Keratinocyte (primary cell): ENCODE measurements at regions not wholly inside any gene's neighbourhood (a gene's known extent, or its start where the extent isn't known, plus 50 kb on each side); places are given as distances from the start of the nearest gene placed in this dataset.

Source experiments
- DNase-seq: peaks from one replicate; pipeline ENCODE4 v3.0.0-alpha.2; 2011; ENCODE audit warnings: low read depth, missing footprints, low spot score
- FAIRE-seq: peaks from 2 replicates; lab custom pipeline; 2011; peaks lifted over from hg19 to GRCh38; lab: Jason Lieb, UNC
- H2AFZ ChIP-seq: 2 replicates; pipeline ENCODE4 v1.6.0; 2012; ENCODE audit warnings: low read length, control low read depth, inconsistent platforms; ENCODE audit not compliant: control insufficient read depth
- H3K27ac ChIP-seq: 2 replicates; pipeline ENCODE4 v1.5.1; 2011; ENCODE audit warnings: low read length; ENCODE audit not compliant: control insufficient read depth, insufficient read depth
- H3K27me3 ChIP-seq: 3 replicates; pipeline ENCODE4 v1.6.0; 2011; ENCODE audit warnings: low read length; ENCODE audit not compliant: control insufficient read depth, insufficient read depth; ENCODE audit errors: extremely low read depth
- H3K36me3 ChIP-seq, 2 experiments: 2 replicates in 1 of 2; 3 replicates in 1 of 2; pipeline ENCODE4 v1.5.1; 2011; ENCODE audit warnings: low read length in 2 of 2, mild to moderate bottlenecking in 1 of 2; ENCODE audit not compliant: control insufficient read depth in 2 of 2, insufficient read depth in 2 of 2; ENCODE audit errors: extremely low read depth in 1 of 2
- H3K4me1 ChIP-seq: 3 replicates; pipeline ENCODE4 v1.5.1; 2011; ENCODE audit warnings: low read length; ENCODE audit not compliant: control insufficient read depth, insufficient read depth; ENCODE audit errors: extremely low read depth
- H3K4me2 ChIP-seq: 3 replicates; pipeline ENCODE4 v1.6.0; 2011; ENCODE audit warnings: low read depth, low read length; ENCODE audit not compliant: control insufficient read depth, insufficient read depth; ENCODE audit errors: extremely low read depth
- H3K4me3 ChIP-seq, 3 experiments: fragments of 200-600 bp in 1 of 3; sonication (generic) in 1 of 3; 2 replicates in 2 of 3; 3 replicates in 1 of 3; pipeline ENCODE4 v1.5.1; 2011 to 2016; ENCODE audit warnings: low read length in 3 of 3, mild to moderate bottlenecking in 3 of 3, control low read depth in 2 of 3, inconsistent platforms in 1 of 3, low read depth in 1 of 3, mixed read lengths in 1 of 3, mixed run types in 1 of 3, moderate library complexity in 1 of 3; ENCODE audit not compliant: control insufficient read depth in 2 of 3, insufficient read depth in 2 of 3; ENCODE audit errors: extremely low read depth in 1 of 3
- H3K79me2 ChIP-seq: 2 replicates; pipeline ENCODE4 v1.6.0; 2012; ENCODE audit warnings: low read length; ENCODE audit not compliant: control insufficient read depth, insufficient read depth
- H3K9ac ChIP-seq: 3 replicates; pipeline ENCODE4 v1.6.0; 2011; ENCODE audit warnings: low read length; ENCODE audit not compliant: control insufficient read depth, insufficient read depth; ENCODE audit errors: extremely low read depth
- H3K9me1 ChIP-seq: 3 replicates; pipeline ENCODE4 v1.6.0; 2011; ENCODE audit warnings: low read length; ENCODE audit not compliant: control insufficient read depth, insufficient read depth; ENCODE audit errors: extremely low read depth
- H3K9me3 ChIP-seq: 2 replicates; pipeline ENCODE4 v1.5.1; 2012; ENCODE audit warnings: low read depth, low read length; ENCODE audit not compliant: control insufficient read depth
- H4K20me1 ChIP-seq: 3 replicates; pipeline ENCODE4 v1.6.0; 2011; ENCODE audit warnings: low read length; ENCODE audit not compliant: control insufficient read depth, insufficient read depth; ENCODE audit errors: extremely low read depth
- CTCF ChIP-seq, 3 experiments: IDR thresholded peaks in 1 of 3; conservative IDR thresholded peaks in 1 of 3; optimal IDR thresholded peaks in 1 of 3; 2 replicates in 2 of 3; 3 replicates in 1 of 3; pipeline versions ENCODE3 to v1.5.1; 2011; ENCODE audit warnings: low read length in 3 of 3, mild to moderate bottlenecking in 3 of 3, moderate library complexity in 2 of 3, control low read depth in 1 of 3, inconsistent platforms in 1 of 3; ENCODE audit not compliant: insufficient read depth in 2 of 3; ENCODE audit errors: extremely low read depth in 1 of 3
- EZH2 ChIP-seq: IDR thresholded peaks from one replicate; pipeline ENCODE4 v1.6.1; 2012; ENCODE audit warnings: inconsistent platforms, mild to moderate bottlenecking, low read length, moderate library complexity
- dilution Hi-C: fragments of 300-500 bp; cut with MboI; formaldehyde crosslinking; loops from one replicate; pipeline ENCODE4 v1.7.0; 2020; ENCODE audit warnings: low sequenced_read_pairs; ENCODE audit not compliant: extremely low pct_ligation_motif_present

- H3K9ac ChIP-seq, result peak overlapping the region; percentile 65
- DNase-seq (no peak), FAIRE-seq (no peak)
- H3K9me1 ChIP-seq, result no peaks in the 10 kb centered on the region
- H3K79me2 ChIP-seq, result no peaks in the 10 kb centered on the region
- no peaks in the 10 kb centered on the region for H3K9me3 ChIP-seq
- H4K20me1 ChIP-seq, result no peaks in the 10 kb centered on the region
- dilution Hi-C loops, result no loop called here
- peak overlapping the region; percentile 96 for H3K27ac ChIP-seq
- TF ChIP-seq EZH2 (no peak), CTCF (optimal IDR thresholded peaks at IDR 0.05 in 1 of 3, IDR thresholded peaks at IDR 0.05 in 1 of 3, conservative IDR thresholded peaks at IDR 0.05 in 1 of 3; ENCODE audit: extremely low read depth in 1 of 3, insufficient read depth in 2 of 3, low read length in 3 of 3) (no peak)
- H3K27me3 ChIP-seq, result no peaks in the 10 kb centered on the region
- no peaks in the 10 kb centered on the region for H3K36me3 ChIP-seq
- H3K4me1 ChIP-seq, result peaks cover 36% of the 10 kb centered on the region
- peak overlapping the region; percentile 22 for H2AFZ ChIP-seq
- no peak overlapping the region for H3K4me3 ChIP-seq
- H3K4me2 ChIP-seq, result peak overlapping the region; percentile 52
Measured at GRCh38 chr9:88767504-88767790, 223.8 kb upstream of the S1PR3 start.

- no peaks in the 10 kb centered on the region for H3K36me3 ChIP-seq
- H3K4me1 ChIP-seq, result peaks cover 55% of the 10 kb centered on the region
- no peaks in the 10 kb centered on the region for H3K9me1 ChIP-seq
- peak overlapping the region; percentile 70 for H3K4me2 ChIP-seq
- DNase-seq (peak; percentile 68), FAIRE-seq (peak; percentile 90)
- no peaks in the 10 kb centered on the region for H3K79me2 ChIP-seq
- H4K20me1 ChIP-seq, result no peaks in the 10 kb centered on the region
- no peaks in the 10 kb centered on the region for H3K27me3 ChIP-seq
- H3K4me3 ChIP-seq, result no peak overlapping the region
- H3K9ac ChIP-seq, result no peak overlapping the region
- TF ChIP-seq CTCF (optimal IDR thresholded peaks at IDR 0.05 in 1 of 3, IDR thresholded peaks at IDR 0.05 in 1 of 3, conservative IDR thresholded peaks at IDR 0.05 in 1 of 3; ENCODE audit: extremely low read depth in 1 of 3, insufficient read depth in 2 of 3, low read length in 3 of 3) (no peak), EZH2 (no peak)
- H3K27ac ChIP-seq, result peak overlapping the region; percentile 47
- no peaks in the 10 kb centered on the region for H3K9me3 ChIP-seq
- dilution Hi-C loops, result no loop called here
- peak overlapping the region; percentile 35 for H2AFZ ChIP-seq
Measured at GRCh38 chr9:88772575-88772974, 218.7 kb upstream of the S1PR3 start.
